Thoracic aorta (tissue), 2 donors: ENCODE measurements at regions not wholly inside any gene's neighbourhood (a gene's known extent, or its start where the extent isn't known, plus 50 kb on each side); places are given as distances from the start of the nearest gene placed in this dataset.

Experiments
- ATAC-seq: fragments of 150-250 bp; one replicate; pipeline ENCODE4 v1.8.0; 2017; ENCODE audit warnings: low read depth; ENCODE audit not compliant: insufficient number of reproducible peaks, low FRiP score
- DNase-seq: peaks from one replicate; pipeline ENCODE4 v3.0.0-alpha.2; 2020; ENCODE audit warnings: low spot score
- H3K27ac ChIP-seq, 2 donors: fragments of 200-600 bp; sonication (generic); 1 replicate in 1 of 2; 2 replicates in 1 of 2; pipeline ENCODE4 v1.5.1; 2016; ENCODE audit warnings: mild to moderate bottlenecking in 2 of 2, moderate library complexity in 2 of 2
- H3K27me3 ChIP-seq: fragments of 200-600 bp; sonication (generic); replicated peaks from 2 replicates; pipeline ENCODE4 v1.6.0; 2016; ENCODE audit warnings: mild to moderate bottlenecking; ENCODE audit not compliant: insufficient read depth
- H3K36me3 ChIP-seq: fragments of 200-600 bp; sonication (generic); one replicate; pipeline ENCODE4 v1.5.1; 2016
- H3K4me1 ChIP-seq, 2 donors: fragments of 200-600 bp; sonication (generic); 1 replicate in 1 of 2; 2 replicates in 1 of 2; pipeline versions ENCODE4 v1.5.1 to v1.6.0; 2016; ENCODE audit warnings: low read depth in 2 of 2, mild to moderate bottlenecking in 1 of 2; ENCODE audit not compliant: control insufficient read depth in 1 of 2
- H3K4me3 ChIP-seq: fragments of 200-600 bp; sonication (generic); 2 replicates; pipeline ENCODE4 v1.5.1; 2016; ENCODE audit warnings: mild to moderate bottlenecking
- H3K9me3 ChIP-seq: fragments of 200-600 bp; sonication (generic); 2 replicates; pipeline ENCODE4 v1.5.1; 2016
- CTCF ChIP-seq: fragments of 200-600 bp; sonication (generic); IDR thresholded peaks from one replicate; pipeline ENCODE4 v1.5.1; 2019; ENCODE audit warnings: antibody characterized with exemption

- no peak for ATAC-seq
- no peaks in the 10 kb centered on the region for H3K9me3 ChIP-seq
- TF ChIP-seq CTCF: no peak
- no peak overlapping the region for H3K4me3 ChIP-seq
- H3K27ac ChIP-seq: no peak overlapping the region
- no peaks in the 10 kb centered on the region for H3K4me1 ChIP-seq
- DNase-seq: no peak
- no peaks in the 10 kb centered on the region for H3K27me3 ChIP-seq
- no peaks in the 10 kb centered on the region for H3K36me3 ChIP-seq
Observed at GRCh38 chr11:79742176-79742575, 301.3 kb upstream of the TENM4 start.

GRCh38 chr11:79739591-79739990 is 298.8 kb upstream of the TENM4 start:
- no peak overlapping the region for H3K4me3 ChIP-seq
- no peaks in the 10 kb centered on the region for H3K36me3 ChIP-seq
- ATAC-seq (no peak), DNase-seq (no peak)
- H3K4me1 ChIP-seq: no peaks in the 10 kb centered on the region
- H3K9me3 ChIP-seq: no peaks in the 10 kb centered on the region
- TF ChIP-seq CTCF: no peak
- H3K27me3 ChIP-seq: no peaks in the 10 kb centered on the region
- no peak overlapping the region for H3K27ac ChIP-seq

GRCh38 chr11:79727221-79727620 is 286.4 kb upstream of the TENM4 start:
- ATAC-seq: no peak
- DNase-seq: no peak

GRCh38 chr11:79720115-79720514 is 279.3 kb upstream of the TENM4 start:
- H3K4me3 ChIP-seq: no peak overlapping the region
- H3K36me3 ChIP-seq: no peaks in the 10 kb centered on the region
- no peaks in the 10 kb centered on the region for H3K27me3 ChIP-seq
- no peaks in the 10 kb centered on the region for H3K9me3 ChIP-seq
- DNase-seq (no peak), ATAC-seq (no peak)
- TF ChIP-seq CTCF: no peak
- H3K4me1 ChIP-seq: no peaks in the 10 kb centered on the region
- H3K27ac ChIP-seq: no peak overlapping the region

More at GRCh38 chr11:79727221-79727620, 286.4 kb upstream of the TENM4 start:
- no peaks in the 10 kb centered on the region for H3K4me1 ChIP-seq
- TF ChIP-seq CTCF: no peak
- H3K27ac ChIP-seq: no peak overlapping the region
- no peaks in the 10 kb centered on the region for H3K27me3 ChIP-seq
- H3K4me3 ChIP-seq: no peak overlapping the region
- no peaks in the 10 kb centered on the region for H3K9me3 ChIP-seq
- no peaks in the 10 kb centered on the region for H3K36me3 ChIP-seq

GRCh38 chr11:79708319-79708932 is 267.6 kb upstream of the TENM4 start:
- ATAC-seq: no peak

More at GRCh38 chr11:79708319-79708932, 267.6 kb upstream of the TENM4 start:
- Histone ChIP-seq H3K4me1 (no peaks in the 10 kb centered on the region), H3K36me3 (no peaks in the 10 kb centered on the region), H3K9me3 (no peaks in the 10 kb centered on the region), H3K4me3 (no peak overlapping the region), H3K27ac (no peak overlapping the region), H3K27me3 (no peaks in the 10 kb centered on the region)
- TF ChIP-seq CTCF: no peak
- no peak for DNase-seq
